ENCODE measurements at regions not wholly inside any gene's neighbourhood (a gene's known extent, or its start where the extent isn't known, plus 50 kb on each side); places are given as distances from the start of the nearest gene placed in this dataset.

GRCh38 chr5:99368726-99369125 is 439.9 kb upstream of the CHD1 start (continued):
- no peak for TF ChIP-seq TEAD4 (IDR thresholded peaks at IDR 0.05; ENCODE audit: low read depth, low read length)

DNA sequence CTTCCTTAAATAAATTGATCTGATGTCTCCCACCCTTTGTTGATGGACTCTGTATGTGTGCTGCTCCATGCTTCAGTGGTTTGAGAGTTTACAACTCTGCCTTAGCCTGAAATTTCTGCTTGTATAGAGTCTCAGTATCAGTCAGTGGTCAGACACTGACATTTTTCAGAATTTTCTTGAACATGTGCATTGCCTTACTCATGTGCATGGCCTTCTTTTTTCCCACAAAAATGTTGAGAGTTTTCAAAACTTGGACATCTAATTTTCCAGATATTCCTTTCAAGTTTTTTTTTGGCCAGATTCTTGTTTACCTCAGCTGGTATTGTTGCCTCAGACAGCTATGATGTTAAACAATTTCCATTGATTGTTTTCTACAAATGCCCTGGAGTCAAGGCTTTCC is 427.1 kb upstream of the CHD1 start:
- H3K4me2 ChIP-seq (ENCODE audit: insufficient read depth in 1 of 2, low read depth in 2 of 2, low read length in 2 of 2): no peak overlapping the region
- no peak overlapping the region for H3K56ac ChIP-seq (replicated peaks; ENCODE audit: insufficient read length, low read depth, low read length)
- no peak overlapping the region for H3K18ac ChIP-seq (ENCODE audit: extremely low read depth, low read length)
- no peak overlapping the region for H3K27ac ChIP-seq (ENCODE audit: low read depth, low read length)
- H2BK5ac ChIP-seq (ENCODE audit: low read depth, low read length): no peak overlapping the region
- no peak overlapping the region for H2BK20ac ChIP-seq (ENCODE audit: low read length)
- no peaks in the 10 kb centered on the region for H3K36me3 ChIP-seq (ENCODE audit: control insufficient read depth in 2 of 4, insufficient read depth in 4 of 4, low read length in 3 of 4)
- no peaks in the 10 kb centered on the region for H3K4me1 ChIP-seq (replicated peaks in 1 of 4; ENCODE audit: control insufficient read depth in 3 of 4, insufficient read depth in 4 of 4, low read length in 3 of 4)
- no peaks in the 10 kb centered on the region for H3K27me3 ChIP-seq (replicated peaks in 1 of 4; ENCODE audit: control insufficient read depth in 3 of 4, extremely low read depth in 1 of 4, insufficient read depth in 3 of 4, low read length in 3 of 4)
- no peak overlapping the region for H2BK15ac ChIP-seq (ENCODE audit: low read length)
- H4K5ac ChIP-seq (ENCODE audit: insufficient read length, low read depth, low read length): no peak overlapping the region
- H3K79me1 ChIP-seq (ENCODE audit: low read depth, low read length): no peaks in the 10 kb centered on the region
- no peak overlapping the region for H4K8ac ChIP-seq (ENCODE audit: extremely low read depth, insufficient read depth, low read length)
- no peaks in the 10 kb centered on the region for H3K23me2 ChIP-seq (ENCODE audit: low read depth, low read length)
- H2BK12ac ChIP-seq (ENCODE audit: low read depth, low read length): no peak overlapping the region
- H3K14ac ChIP-seq (ENCODE audit: insufficient read length): no peak overlapping the region
- CTCF ChIA-PET (ENCODE audit: partially characterized antibody): no interaction called here
- H3K4ac ChIP-seq (replicated peaks; ENCODE audit: insufficient read length, low read depth, low read length): no peak overlapping the region
- no peaks in the 10 kb centered on the region for H4K20me1 ChIP-seq (replicated peaks in 1 of 2; ENCODE audit: control insufficient read depth in 1 of 2, insufficient read depth in 2 of 2, low read length in 2 of 2)
- H3K4me3 ChIP-seq (ENCODE audit: extremely low read depth in 1 of 4, insufficient read depth in 2 of 4, low read depth in 3 of 4, low read length in 4 of 4): no peak overlapping the region
- H3K79me2 ChIP-seq (ENCODE audit: control insufficient read depth in 1 of 2, insufficient read depth in 2 of 2, low read length in 2 of 2): no peaks in the 10 kb centered on the region
- FAIRE-seq (no peak), DNase-seq (ENCODE audit: low read depth in 1 of 2, low spot score in 2 of 2) (no peak)
- peak overlapping the region; percentile 31; the same call in 1 of the 2 replicates for H2AFZ ChIP-seq (ENCODE audit: low read length)
- POLR2A ChIA-PET (ENCODE audit: partially characterized antibody): no interaction called here
- H4K91ac ChIP-seq (replicated peaks; ENCODE audit: insufficient read length, low read length): no peak overlapping the region
- no peaks in the 10 kb centered on the region for H3K9me3 ChIP-seq (ENCODE audit: insufficient read depth in 2 of 2, low read depth in 1 of 2, low read length in 1 of 2)
- H2BK120ac ChIP-seq (replicated peaks; ENCODE audit: low read depth, low read length): no peak overlapping the region
- H2AK5ac ChIP-seq (ENCODE audit: low read depth, low read length): no peak overlapping the region
- no peak overlapping the region for H3K9ac ChIP-seq (replicated peaks in 1 of 4; ENCODE audit: extremely low read depth in 1 of 4, low read depth in 3 of 4, low read length in 3 of 4)
- no peak overlapping the region for H3K23ac ChIP-seq (ENCODE audit: insufficient read length)
- TF ChIP-seq SIRT6 (IDR thresholded peaks at IDR 0.05; ENCODE audit: low read length): no peak
- no peak for TF ChIP-seq YY1 (IDR thresholded peaks at IDR 0.05; ENCODE audit: low read depth, low read length)
- TF ChIP-seq RFX5 (IDR thresholded peaks at IDR 0.05; ENCODE audit: borderline replicate concordance, low read depth, low read length): no peak
- TF ChIP-seq HDAC6 (IDR thresholded peaks at IDR 0.05; ENCODE audit: low read depth, low read length): no peak
- TF ChIP-seq NANOG (IDR thresholded peaks at IDR 0.05; ENCODE audit: insufficient read depth, low read depth, low read length, poor library complexity, severe bottlenecking): no peak
- TF ChIP-seq TEAD4 (IDR thresholded peaks at IDR 0.05; ENCODE audit: low read depth, low read length): no peak
- no peak for TF ChIP-seq POU5F1 (IDR thresholded peaks at IDR 0.05; ENCODE audit: low read depth, low read length)
- TF ChIP-seq BRCA1 (IDR thresholded peaks at IDR 0.05; ENCODE audit: low read depth, low read length): no peak
- no peak for TF ChIP-seq SP1 (IDR thresholded peaks at IDR 0.05; ENCODE audit: low read depth, low read length)
- TF ChIP-seq KDM5A (IDR thresholded peaks at IDR 0.05; ENCODE audit: low read length): no peak
- no peak for TF ChIP-seq TCF12 (IDR thresholded peaks at IDR 0.05; ENCODE audit: low read depth, low read length)
- TF ChIP-seq CTCF (IDR thresholded peaks at IDR 0.05; ENCODE audit: control extremely low read depth in 1 of 3, insufficient read depth in 1 of 3, low read depth in 1 of 3, low read length in 3 of 3): no peak

Measured in H1 (cell line).